NCI-H345 (cell line): ENCODE measurements at regions not wholly inside any gene's neighbourhood (a gene's known extent, or its start where the extent isn't known, plus 50 kb on each side); places are given as distances from the start of the nearest gene placed in this dataset.

ENCODE experiments used
- DNase-seq: peaks from one replicate; lab custom pipeline; 2025; lab: John Stamatoyannopoulos, UW

DNA sequence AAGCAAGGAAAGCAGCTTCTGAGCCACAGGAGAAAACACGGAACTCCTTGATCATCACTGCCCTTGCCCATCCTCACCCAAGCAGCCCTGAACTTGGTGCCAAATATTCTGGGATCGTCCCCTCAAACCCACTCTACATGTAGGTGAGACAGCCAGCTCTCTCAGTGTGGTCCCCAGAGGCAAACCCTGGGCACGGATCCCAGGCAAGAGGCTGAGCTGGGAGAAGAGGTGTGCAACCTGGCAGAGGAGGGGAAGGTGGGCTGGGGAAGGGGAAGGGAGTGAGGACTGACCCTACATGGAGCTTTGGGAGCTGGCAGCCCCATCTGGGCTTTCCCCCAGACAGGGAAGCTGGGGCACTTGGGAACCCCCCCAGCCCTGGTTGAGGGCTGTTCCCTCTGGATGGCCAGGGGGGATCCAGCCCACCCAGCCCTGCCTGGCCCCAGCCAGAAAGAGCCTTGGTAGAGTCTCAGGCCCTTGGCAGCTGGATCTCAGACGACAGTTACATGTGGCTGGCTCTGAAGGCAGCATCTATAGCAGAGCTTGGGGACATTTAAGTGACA lies 186.2 kb upstream of the CST7 start:
- no peak for DNase-seq

GRCh38 chr20:24763386-24764026 lies 185.6 kb upstream of the CST7 start:
- no peak for DNase-seq

DNA sequence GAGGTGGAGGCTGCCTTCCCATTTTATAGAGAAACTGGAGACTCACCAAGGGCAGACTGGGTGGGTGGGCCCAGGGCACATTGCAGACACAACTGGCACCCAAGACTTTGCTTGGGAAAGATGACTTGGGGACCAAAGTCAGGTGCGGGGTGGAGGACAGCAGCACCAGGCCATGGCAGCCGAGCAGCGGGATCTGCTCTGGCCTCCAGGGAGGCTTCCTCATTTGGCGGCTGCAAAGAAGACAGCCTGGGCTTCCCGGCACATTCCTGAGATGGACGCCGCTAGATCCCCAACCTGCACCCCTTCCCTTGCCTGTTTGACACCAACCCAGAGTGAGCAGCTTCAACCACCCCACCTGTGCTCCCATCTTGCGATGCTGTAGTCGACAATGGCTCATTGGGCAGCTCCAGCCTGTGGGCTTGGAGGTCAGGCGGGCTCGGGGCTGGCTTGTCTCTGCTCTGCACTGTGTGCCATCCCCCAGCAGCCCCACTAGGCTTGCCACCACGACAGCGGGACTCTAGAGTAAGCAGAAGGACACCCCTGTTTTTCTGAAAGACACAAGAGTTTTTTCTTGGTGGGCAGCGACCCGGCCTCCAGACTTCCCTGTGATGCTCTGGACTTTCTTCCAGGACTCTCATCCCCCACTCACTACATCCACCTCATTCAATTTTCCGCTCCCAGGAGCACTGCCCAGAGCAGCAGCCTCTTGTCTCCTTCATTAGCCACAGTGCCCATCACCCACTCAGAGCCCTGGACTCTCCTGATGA lies 184.9 kb upstream of the CST7 start:
- DNase-seq = no peak

DNA sequence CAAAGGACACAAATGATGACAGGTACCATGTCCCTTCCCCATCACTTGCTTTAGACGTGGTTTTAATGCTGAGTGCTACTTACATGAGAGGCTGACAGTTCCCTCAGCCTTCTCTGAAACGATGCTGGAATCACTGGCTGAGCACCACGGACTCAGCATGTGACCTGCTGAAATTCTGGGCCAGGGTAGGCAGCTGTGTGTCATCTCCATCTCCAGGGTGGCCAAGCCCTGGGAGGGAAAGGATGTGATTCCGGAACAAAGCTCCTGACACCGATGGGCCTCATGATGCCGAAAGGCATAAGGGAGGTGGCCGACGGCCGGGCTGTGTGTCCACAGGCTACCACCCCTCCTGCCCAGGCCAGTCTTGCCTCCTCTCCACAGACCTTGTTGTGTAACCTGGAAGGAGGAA lies 184.3 kb upstream of the CST7 start:
- DNase-seq = no peak

- DNase-seq = no peak
Observed at GRCh38 chr20:24765316-24766142, 183.5 kb upstream of the CST7 start.

DNA sequence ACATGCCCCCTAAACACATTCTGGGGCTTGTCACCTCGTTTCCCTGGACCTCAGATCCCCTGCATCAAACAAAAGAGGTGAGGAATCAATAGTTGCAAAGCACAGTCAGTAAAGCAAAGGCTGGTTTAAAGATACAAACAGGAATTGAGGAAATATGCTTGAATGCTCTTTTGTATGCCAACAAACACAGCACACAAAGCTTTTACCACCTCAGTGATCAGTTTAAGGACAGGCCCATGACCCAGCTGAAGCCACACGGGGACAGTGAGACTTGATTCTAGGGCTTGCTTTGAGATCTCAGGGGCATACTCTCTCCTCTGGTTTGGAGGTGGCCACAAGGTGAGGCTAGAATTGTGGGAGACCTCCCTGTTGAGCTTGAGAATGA lies 182.9 kb upstream of the CST7 start:
- DNase-seq = no peak

- no peak for DNase-seq
Observed at GRCh38 chr20:24766826-24767622, 182.0 kb upstream of the CST7 start.

DNA sequence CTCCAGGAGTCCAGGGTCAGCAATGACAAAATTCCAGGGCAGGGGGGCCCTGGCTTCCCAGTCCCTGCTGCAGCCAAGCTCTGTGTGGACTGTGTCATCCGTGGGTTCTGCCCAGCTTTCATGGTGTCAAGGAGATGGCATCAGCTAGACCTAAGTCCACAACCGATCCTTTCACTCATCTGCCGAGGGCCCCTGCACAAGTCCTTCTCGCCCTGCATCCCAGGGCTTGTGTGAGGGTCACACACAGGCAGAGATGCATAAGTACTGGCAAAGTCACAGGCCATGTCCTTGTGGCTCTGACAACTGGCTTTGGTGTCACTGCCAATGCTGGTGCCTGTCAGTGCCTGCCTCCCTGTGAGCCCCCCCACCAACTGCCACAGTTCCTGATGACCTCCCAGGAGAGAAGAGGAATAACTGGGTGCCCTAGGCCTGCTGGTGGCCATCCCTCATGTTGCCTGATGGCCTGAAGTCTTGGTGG lies 181.4 kb upstream of the CST7 start:
- no peak for DNase-seq

DNA sequence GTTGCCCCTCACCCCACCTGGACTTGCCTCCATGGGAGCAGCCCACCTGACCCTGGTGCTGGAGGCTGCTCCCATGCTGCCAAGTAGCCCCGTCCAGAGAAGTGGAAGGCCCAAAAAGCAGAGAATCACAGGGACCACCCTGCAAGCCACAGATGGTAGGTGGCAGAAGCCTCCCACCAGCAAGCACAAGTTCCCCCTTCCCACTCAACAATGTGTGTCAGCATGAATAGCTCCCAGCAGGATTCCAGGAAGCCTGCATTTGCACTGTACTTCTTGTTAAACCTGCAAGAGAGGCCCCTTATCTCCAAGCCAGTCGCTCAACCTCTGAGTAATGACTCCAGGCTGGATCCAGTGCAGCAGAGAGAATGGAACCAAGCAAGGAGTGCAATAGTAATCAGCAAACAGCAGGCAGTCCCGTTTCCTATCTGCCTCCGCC lies 180.8 kb upstream of the CST7 start:
- DNase-seq = peak; percentile 13

DNA sequence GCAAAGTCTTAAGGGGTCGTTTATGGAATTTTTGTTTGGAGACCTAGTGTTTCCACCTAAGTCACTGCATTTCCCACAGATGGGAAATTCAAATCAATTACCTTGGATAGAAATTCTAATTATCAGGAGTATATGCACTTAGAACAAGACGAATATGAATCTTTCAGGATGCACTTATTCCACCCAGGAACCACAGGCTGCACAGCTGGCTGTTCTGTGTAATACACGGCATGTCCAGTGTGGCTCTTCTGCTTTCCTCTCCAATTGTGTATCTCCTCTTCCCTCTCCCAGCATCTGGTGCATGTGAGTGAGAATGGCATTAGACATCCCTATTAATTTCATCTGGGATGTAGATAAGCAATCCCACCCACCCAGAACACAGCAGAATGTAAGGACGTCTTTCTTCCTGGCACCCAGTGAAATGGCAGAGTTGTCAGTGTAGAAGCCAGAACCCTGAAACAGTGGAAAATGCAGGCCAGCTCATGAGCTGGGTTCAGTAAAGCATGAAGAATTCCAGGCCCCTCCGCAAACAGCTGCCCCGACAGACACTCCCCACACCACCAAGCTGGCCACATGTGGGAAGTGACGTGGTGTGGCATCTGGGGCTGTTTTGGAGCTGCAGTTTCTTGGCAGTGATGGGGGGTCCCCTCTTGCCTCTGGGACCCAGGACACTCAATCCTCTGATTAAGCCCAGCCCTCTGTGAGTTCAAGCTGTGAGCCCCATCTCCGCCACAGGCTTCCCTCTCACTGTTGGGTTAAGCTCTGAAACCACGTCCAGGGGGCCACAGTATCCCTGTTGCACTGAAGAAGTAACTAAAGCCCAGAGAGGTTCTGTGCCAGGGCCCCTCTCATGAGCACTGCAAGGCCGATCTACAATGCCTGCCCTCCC lies 180.1 kb upstream of the CST7 start:
- no peak for DNase-seq

GRCh38 chr20:24769878-24770627 lies 179.0 kb upstream of the CST7 start:
- no peak for DNase-seq

DNA sequence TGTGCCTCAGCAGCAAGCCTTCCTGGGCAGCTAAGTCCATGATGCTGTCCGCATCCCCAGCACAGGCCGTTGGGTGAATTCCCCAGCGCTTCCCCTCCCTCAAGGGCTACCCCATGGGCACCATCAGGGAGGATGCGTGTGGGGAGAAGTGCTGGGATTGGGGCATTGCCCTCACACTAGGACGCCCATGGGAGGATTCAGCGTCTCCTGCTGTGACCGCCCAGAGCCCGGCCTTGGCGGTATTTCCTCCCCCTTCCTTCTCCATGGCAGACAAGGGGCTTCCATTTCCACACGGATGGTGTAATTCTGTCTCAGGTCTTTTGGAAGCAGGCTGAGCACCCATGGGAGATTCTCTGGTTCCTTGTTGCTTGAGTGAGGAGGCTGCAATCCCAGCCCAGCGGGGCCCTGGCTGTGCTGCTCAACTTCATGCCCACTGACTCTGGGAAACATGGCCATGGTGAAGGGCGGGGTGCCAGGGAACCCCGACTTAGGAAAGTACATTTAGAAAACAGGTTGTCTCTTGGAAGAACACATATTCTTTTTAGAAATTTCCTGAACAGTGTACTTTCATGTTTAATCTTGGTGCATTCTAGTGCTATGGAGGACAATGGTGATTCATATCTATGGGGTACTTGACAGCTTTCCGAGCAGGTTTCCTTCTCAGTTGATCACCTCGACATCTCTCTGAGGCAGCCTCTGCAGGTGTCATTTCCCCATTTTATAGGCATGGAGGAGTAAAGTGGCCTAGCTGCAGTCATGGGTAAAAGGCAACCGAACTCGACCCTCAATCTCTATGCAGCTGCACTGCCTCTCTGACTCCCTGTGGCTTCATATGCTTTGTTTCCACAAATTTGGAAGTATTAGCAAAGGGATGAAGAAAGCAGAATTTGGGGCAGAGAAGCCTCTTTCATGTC lies 178.2 kb upstream of the CST7 start:
- no peak for DNase-seq

DNA sequence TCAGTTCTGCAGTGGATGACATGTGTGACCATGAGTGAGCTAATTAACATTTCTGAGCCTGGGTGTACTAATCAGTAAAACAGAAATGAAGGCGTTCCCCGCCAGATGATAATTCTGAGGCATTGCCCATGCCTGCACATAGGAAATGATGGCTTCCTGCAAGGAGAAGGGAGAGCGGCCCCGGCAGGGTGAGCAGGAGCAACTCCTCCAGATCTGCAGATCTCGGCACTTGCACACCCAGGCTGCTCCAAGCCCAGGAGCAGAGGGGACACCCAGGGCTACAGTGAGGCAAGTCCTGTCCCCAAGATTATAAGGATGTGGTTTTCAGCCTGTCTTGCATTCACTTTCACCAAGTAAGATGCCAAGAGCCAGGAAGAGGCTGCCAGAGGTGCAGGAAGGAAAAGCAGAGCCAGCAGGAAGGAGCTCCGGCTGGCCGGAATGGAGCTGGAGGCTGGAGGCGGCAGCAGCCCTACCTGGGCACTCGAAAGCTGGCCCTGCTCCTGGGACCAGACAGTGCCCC lies 177.5 kb upstream of the CST7 start:
- no peak for DNase-seq

GRCh38 chr20:24772667-24773066 lies 176.4 kb upstream of the CST7 start:
- no peak for DNase-seq

DNA sequence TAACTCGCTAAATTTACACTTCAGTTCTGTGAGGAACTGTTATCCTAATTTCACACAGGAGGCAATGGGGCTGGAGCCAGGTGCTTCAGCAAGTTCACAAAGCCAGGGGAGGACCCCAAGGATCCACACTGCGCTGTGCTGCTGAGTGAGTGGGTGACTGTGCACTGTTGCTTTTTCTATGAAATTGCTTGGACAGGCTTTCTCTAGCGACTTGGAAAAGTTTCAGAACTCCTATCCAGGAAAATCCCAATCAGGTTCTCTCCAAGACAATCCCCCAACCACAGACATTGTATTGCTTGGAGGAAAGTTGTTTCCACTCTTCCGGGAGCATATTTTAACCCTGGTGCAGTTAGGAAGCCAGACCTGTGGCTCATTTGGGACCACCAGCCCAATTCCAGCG lies 175.9 kb upstream of the CST7 start:
- DNase-seq = no peak

GRCh38 chr20:24773751-24774201 lies 175.3 kb upstream of the CST7 start:
- DNase-seq = no peak

- no peak for DNase-seq
Observed at GRCh38 chr20:24775966-24776365, 173.1 kb upstream of the CST7 start.

GRCh38 chr20:24776755-24777271 lies 172.3 kb upstream of the CST7 start:
- no peak for DNase-seq
